Nephron (organoid): ENCODE measurements at regions not wholly inside any gene's neighbourhood (a gene's known extent, or its start where the extent isn't known, plus 50 kb on each side); places are given as distances from the start of the nearest gene placed in this dataset.
A peak's percentile ranks its signal among the peaks of the same experiment; 100 is the strongest.

ENCODE experiments used
- H3K27ac Mint-ChIP-seq, 3 experiments: 2 replicates each; pipeline ENCODE4 v1.8.0; 2020; ENCODE audit warnings: mixed read lengths in 3 of 3, mild to moderate bottlenecking in 2 of 3, moderate library complexity in 1 of 3
- H3K27me3 Mint-ChIP-seq: 2 replicates; pipeline ENCODE4 v1.8.0; 2021; ENCODE audit warnings: low read depth, mild to moderate bottlenecking, moderate library complexity, mixed read lengths
- H3K36me3 Mint-ChIP-seq: 2 replicates; pipeline ENCODE4 v1.8.0; 2020; ENCODE audit warnings: low read depth, mixed read lengths
- H3K4me1 Mint-ChIP-seq: 2 replicates; pipeline ENCODE4 v1.8.0; 2020; ENCODE audit warnings: mixed read lengths
- H3K4me3 Mint-ChIP-seq, 3 experiments: 2 replicates each; pipeline ENCODE4 v1.8.0; 2020; ENCODE audit warnings: mild to moderate bottlenecking in 3 of 3, mixed read lengths in 3 of 3, moderate library complexity in 2 of 3
- H3K9me3 Mint-ChIP-seq: 2 replicates; pipeline ENCODE4 v1.8.0; 2020; ENCODE audit warnings: mixed read lengths
- CTCF ChIP-seq, 3 experiments: fragments of 200-600 bp; sonication (generic); IDR thresholded peaks; one replicate each; pipeline ENCODE4 v1.5.0; 2021; ENCODE audit warnings: antibody characterized with exemption in 3 of 3; ENCODE audit not compliant: unreplicated experiment in 3 of 3

GRCh38 chr7:25931156-25931555 is 220.8 kb upstream of the NFE2L3 start:
- Mint-ChIP-seq H3K4me1 (no peaks in the 10 kb centered on the region), H3K36me3 (peaks cover 15% of the 10 kb centered on the region), H3K4me3 (no peak overlapping the region)

DNA sequence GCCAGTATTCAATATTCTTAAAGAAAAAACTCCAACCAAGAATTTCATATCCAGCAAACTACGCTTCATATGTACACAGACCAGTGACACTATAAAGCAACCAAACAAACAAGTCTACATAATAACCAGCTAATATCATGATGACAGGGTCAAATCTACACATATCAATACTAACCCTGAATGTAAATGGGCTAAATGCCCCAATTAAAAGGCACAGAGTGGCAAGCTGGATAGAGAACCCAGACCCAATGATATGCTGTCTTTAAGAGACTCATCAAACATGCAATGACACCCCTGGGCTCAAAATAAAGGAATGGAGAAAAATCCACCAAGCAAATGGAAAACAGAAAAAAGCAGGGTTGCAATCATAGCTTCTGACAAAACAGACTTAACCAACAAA is 218.1 kb upstream of the NFE2L3 start:
- H3K27me3 Mint-ChIP-seq: no peaks in the 10 kb centered on the region
- H3K4me1 Mint-ChIP-seq: no peaks in the 10 kb centered on the region
- H3K4me3 Mint-ChIP-seq: no peak overlapping the region
- H3K9me3 Mint-ChIP-seq: peaks cover 33% of the 10 kb centered on the region
- peaks cover 15% of the 10 kb centered on the region for H3K36me3 Mint-ChIP-seq
- TF ChIP-seq CTCF (IDR thresholded peaks at IDR 0.05; ENCODE audit: unreplicated experiment in 3 of 3): no peak
- H3K27ac Mint-ChIP-seq: no peak overlapping the region

More at GRCh38 chr7:25931156-25931555, 220.8 kb upstream of the NFE2L3 start:
- H3K9me3 Mint-ChIP-seq: peaks cover 45% of the 10 kb centered on the region
- no peak for TF ChIP-seq CTCF (IDR thresholded peaks at IDR 0.05; ENCODE audit: unreplicated experiment in 3 of 3)
- no peak overlapping the region for H3K27ac Mint-ChIP-seq
- H3K27me3 Mint-ChIP-seq: no peaks in the 10 kb centered on the region

DNA sequence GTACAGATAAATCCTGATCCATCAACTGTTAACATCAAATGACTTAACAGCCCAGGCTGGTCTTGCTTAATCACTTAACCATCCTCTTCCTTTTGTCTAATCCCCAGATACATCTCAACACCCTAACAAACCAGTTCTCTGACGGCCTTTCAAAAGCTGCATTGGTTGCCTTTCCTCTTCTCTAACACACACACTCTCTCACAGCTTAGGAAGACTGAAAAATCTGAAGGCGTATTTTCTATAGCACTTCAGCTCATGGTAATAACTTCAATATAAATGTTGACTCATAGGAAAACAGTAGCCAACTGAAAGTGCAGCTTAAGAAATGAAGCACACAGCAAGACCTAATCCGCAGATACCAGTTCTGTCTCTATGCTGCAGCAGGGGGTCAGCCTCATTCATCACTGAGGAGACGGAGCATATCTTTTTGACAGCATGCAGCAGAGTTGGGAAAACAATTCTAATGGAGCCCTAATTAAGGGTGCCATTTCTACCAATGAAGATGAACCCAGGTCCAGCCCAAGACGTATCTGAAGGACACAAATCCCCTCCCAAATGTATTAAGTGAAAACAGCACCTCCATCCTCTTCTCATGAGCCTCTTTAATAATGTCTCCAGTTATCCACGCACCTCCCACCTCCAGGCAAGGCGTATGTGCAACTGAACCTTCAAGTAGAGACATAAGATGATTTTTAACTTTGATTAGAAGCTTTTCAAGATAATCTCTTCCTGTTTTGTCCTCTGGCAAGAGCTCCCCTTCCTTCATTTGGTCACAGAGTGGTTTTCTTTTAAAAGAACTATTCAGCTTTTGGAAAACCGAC is 211.7 kb upstream of the NFE2L3 start:
- peaks cover 6% of the 10 kb centered on the region for H3K4me1 Mint-ChIP-seq
- no peak for TF ChIP-seq CTCF (IDR thresholded peaks at IDR 0.05; ENCODE audit: unreplicated experiment in 3 of 3)

GRCh38 chr7:25944777-25945515 is 207.1 kb upstream of the NFE2L3 start:
- no peaks in the 10 kb centered on the region for H3K27me3 Mint-ChIP-seq
- H3K4me1 Mint-ChIP-seq: peaks cover 35% of the 10 kb centered on the region
- no peaks in the 10 kb centered on the region for H3K36me3 Mint-ChIP-seq
- H3K9me3 Mint-ChIP-seq: no peaks in the 10 kb centered on the region
- no peak for TF ChIP-seq CTCF (IDR thresholded peaks at IDR 0.05; ENCODE audit: unreplicated experiment in 3 of 3)
- peak overlapping the region in 1 of 3 experiments; percentile 16 for H3K27ac Mint-ChIP-seq
- no peak overlapping the region for H3K4me3 Mint-ChIP-seq

More for the DNA sequence above, 211.7 kb upstream of the NFE2L3 start:
- Mint-ChIP-seq H3K36me3 (no peaks in the 10 kb centered on the region), H3K27me3 (no peaks in the 10 kb centered on the region), H3K9me3 (peaks cover 2% of the 10 kb centered on the region), H3K4me3 (no peak overlapping the region), H3K27ac (no peak overlapping the region)

GRCh38 chr7:25945608-25946007 is 206.4 kb upstream of the NFE2L3 start:
- no peak overlapping the region for H3K4me3 Mint-ChIP-seq
- peaks cover 39% of the 10 kb centered on the region for H3K4me1 Mint-ChIP-seq
- no peaks in the 10 kb centered on the region for H3K9me3 Mint-ChIP-seq
- H3K27me3 Mint-ChIP-seq: no peaks in the 10 kb centered on the region
- no peaks in the 10 kb centered on the region for H3K36me3 Mint-ChIP-seq
- TF ChIP-seq CTCF (IDR thresholded peaks at IDR 0.05; ENCODE audit: unreplicated experiment in 3 of 3): no peak
- peak overlapping the region in 1 of 3 experiments; percentile 16 for H3K27ac Mint-ChIP-seq
